IMR-90 (cell line): ENCODE measurements at regions not wholly inside any gene's neighbourhood (a gene's known extent, or its start where the extent isn't known, plus 50 kb on each side); places are given as distances from the start of the nearest gene placed in this dataset.
A peak's percentile ranks its signal among the peaks of the same experiment; 100 is the strongest.

Source experiments
- ATAC-seq: fragments of 200-7000 bp; cut with Tn5 transposase; 2 replicates; pipeline ENCODE4 v1.9.1; 2020; ENCODE audit warnings: low read depth, mild to moderate bottlenecking, moderate library complexity
- BruUV-seq: library from RNA; stranded (reverse); fragments of 400-500 nt; replicated peaks from 2 replicates; lab custom pipeline; 2021; lab: Mats Ljungman, UMichigan
- CTCF ChIA-PET: fragments of 300-600 bp; formaldehyde crosslinking; extraction: SDS; loops from one replicate; lab custom pipeline; 2021; ENCODE audit warnings: antibody characterized with exemption; lab: Yijun Ruan, JAX
- POLR2A ChIA-PET: fragments of 300-600 bp; sonication (Branson Sonifier 250); formaldehyde crosslinking; loops from one replicate; lab custom pipeline; 2022; ENCODE audit warnings: antibody characterized with exemption; ENCODE audit not compliant: unreplicated experiment; lab: Charles Lee
- DNase-seq: peaks from one replicate; pipeline ENCODE4 v3.0.0; 2013
- H2AFZ ChIP-seq: replicated peaks from 2 replicates; pipeline ENCODE3; 2013; ENCODE audit warnings: low read length, mild to moderate bottlenecking; ENCODE audit not compliant: poor library complexity
- H2AK5ac ChIP-seq: 2 replicates; pipeline ENCODE4 v1.6.1; 2013; ENCODE audit warnings: low read depth, low read length, inconsistent platforms
- H2AK9ac ChIP-seq: replicated peaks from 2 replicates; pipeline ENCODE3; 2013; ENCODE audit warnings: mild to moderate bottlenecking, low read depth, low read length, moderate library complexity; ENCODE audit not compliant: poor library complexity
- H2BK120ac ChIP-seq: 2 replicates; pipeline ENCODE4 v1.6.1; 2013; ENCODE audit warnings: low read depth, low read length, inconsistent platforms
- H2BK15ac ChIP-seq: 3 replicates; pipeline ENCODE4 v1.6.1; 2013; ENCODE audit warnings: low read depth, low read length, inconsistent platforms
- H2BK20ac ChIP-seq: 2 replicates; pipeline ENCODE4 v1.6.1; 2013; ENCODE audit warnings: low read depth, mild to moderate bottlenecking, inconsistent platforms, low read length, moderate library complexity
- H2BK5ac ChIP-seq: 2 replicates; pipeline ENCODE4 v1.6.1; 2013; ENCODE audit warnings: mild to moderate bottlenecking, low read depth, low read length, inconsistent platforms; ENCODE audit not compliant: poor library complexity, severe bottlenecking
- H3K14ac ChIP-seq: replicated peaks from 2 replicates; pipeline ENCODE4 v1.6.1; 2013; ENCODE audit warnings: low read depth, low read length, inconsistent platforms
- H3K18ac ChIP-seq: 2 replicates; pipeline ENCODE4 v1.6.1; 2013; ENCODE audit warnings: low read depth, low read length, control low read depth
- H3K23ac ChIP-seq: 2 replicates; pipeline ENCODE4 v1.6.1; 2013; ENCODE audit warnings: low read depth, low read length, inconsistent platforms
- H3K27ac ChIP-seq: 2 replicates; pipeline ENCODE4 v1.5.1; 2013; ENCODE audit warnings: mild to moderate bottlenecking, control low read depth, low read length; ENCODE audit not compliant: insufficient read depth
- H3K27me3 ChIP-seq: 2 replicates; pipeline ENCODE4 v1.6.1; 2013; ENCODE audit warnings: low read length; ENCODE audit not compliant: control insufficient read depth, insufficient read depth
- H3K36me3 ChIP-seq: 2 replicates; pipeline ENCODE4 v1.6.1; 2013; ENCODE audit warnings: low read length, mixed read lengths; ENCODE audit not compliant: control insufficient read depth, insufficient read depth
- H3K4ac ChIP-seq: 2 replicates; pipeline ENCODE4 v1.6.1; 2013; ENCODE audit warnings: low read depth, low read length, inconsistent platforms
- H3K4me1 ChIP-seq: 2 replicates; pipeline ENCODE4 v1.6.1; 2013; ENCODE audit warnings: low read length, mixed read lengths; ENCODE audit not compliant: control insufficient read depth, insufficient read depth
- H3K4me2 ChIP-seq: 2 replicates; pipeline ENCODE4 v1.6.1; 2013; ENCODE audit warnings: low read depth, mild to moderate bottlenecking, control low read depth, low read length, moderate library complexity
- H3K4me3 ChIP-seq: 2 replicates; pipeline ENCODE4 v1.5.1; 2013; ENCODE audit warnings: low read depth, mild to moderate bottlenecking, control low read depth, low read length, moderate library complexity; ENCODE audit not compliant: insufficient read depth
- H3K56ac ChIP-seq: 2 replicates; pipeline ENCODE4 v1.6.1; 2013; ENCODE audit warnings: low read length, inconsistent platforms; ENCODE audit not compliant: insufficient read depth; ENCODE audit errors: extremely low read depth
- H3K79me1 ChIP-seq, 2 experiments: 2 replicates each; pipeline ENCODE4 v1.6.1; 2013; ENCODE audit warnings: low read length in 2 of 2, inconsistent platforms in 1 of 2, low read depth in 1 of 2
- H3K9ac ChIP-seq: 2 replicates; pipeline ENCODE4 v1.6.1; 2013; ENCODE audit warnings: low read depth, low read length, control low read depth
- H3K9me1 ChIP-seq: 2 replicates; pipeline ENCODE4 v1.6.1; 2013; ENCODE audit warnings: low read length, inconsistent platforms; ENCODE audit not compliant: insufficient read depth
- H3K9me3 ChIP-seq: 2 replicates; pipeline ENCODE4 v1.6.1; 2013; ENCODE audit warnings: low read length; ENCODE audit not compliant: control insufficient read depth, insufficient read depth
- H4K20me1 ChIP-seq: 2 replicates; pipeline ENCODE4 v1.6.1; 2013; ENCODE audit warnings: low read length, inconsistent platforms; ENCODE audit not compliant: insufficient read depth
- H4K5ac ChIP-seq: 2 replicates; pipeline ENCODE4 v1.6.1; 2013; ENCODE audit warnings: mild to moderate bottlenecking, low read depth, low read length, control low read depth
- H4K8ac ChIP-seq, 2 experiments: 2 replicates each; pipeline ENCODE4 v1.6.1; 2013; ENCODE audit warnings: low read depth in 2 of 2, low read length in 2 of 2, control low read depth in 1 of 2, inconsistent platforms in 1 of 2
- H4K91ac ChIP-seq: 2 replicates; pipeline ENCODE4 v1.6.1; 2013; ENCODE audit warnings: low read depth, low read length, inconsistent platforms; ENCODE audit not compliant: insufficient read depth
- MAFK ChIP-seq: IDR thresholded peaks from 2 replicates; pipeline ENCODE4 v1.6.1; 2012; ENCODE audit warnings: low read depth, low read length, improper control_type of control experiment
- POLR2A ChIP-seq: IDR thresholded peaks from 2 replicates; pipeline ENCODE4 v1.6.1; 2012; ENCODE audit warnings: mild to moderate bottlenecking, low read depth, low read length
- WGBS, 2 experiments: methylation state at CpG; one replicate each; pipeline versions ENCODE4 v1.1.5 to v1.1.7; 2013; ENCODE audit warnings: missing lambda C conversion rate in 2 of 2; ENCODE audit not compliant: insufficient read length in 1 of 2; ENCODE audit errors: extremely low coverage in 2 of 2; 5-methylcytosine and 5-hydroxymethylcytosine counted together
- dilution Hi-C: fragments of 300-500 bp; cut with HindIII; formaldehyde crosslinking; loops from one replicate; pipeline ENCODE4 v1.14.3; 2018; ENCODE audit warnings: low sequenced_read_pairs; ENCODE audit not compliant: unreplicated experiment
- in situ Hi-C: fragments of 300-500 bp; cut with MboI; formaldehyde crosslinking; loops from 3 replicates; pipeline ENCODE4 v1.14.3; 2019; ENCODE audit warnings: low sequenced_read_pairs, inconsistent platforms, mixed read lengths
- intact Hi-C: fragments of 100-400 bp; cut with micrococcal nuclease; formaldehyde crosslinking; loops from 2 replicates; pipeline ENCODE4 v1.10.0; 2022

- Histone ChIP-seq H4K8ac (peak overlapping the region; percentile 57 to 61; a peak in 2 of 4 replicates), H3K9ac (peak overlapping the region; percentile 43; the same call in 1 of the 2 replicates), H3K27ac (no peak overlapping the region), H3K9me3 (no peaks in the 10 kb centered on the region), H3K4ac (peak overlapping the region; percentile 94; the same call in 1 of the 2 replicates), H3K9me1 (peaks cover 2% of the 10 kb centered on the region; the same call in 1 of the 2 replicates), H3K4me2 (peak overlapping the region; percentile 13; the same call in 1 of the 2 replicates), H4K5ac (no peak overlapping the region), H2BK120ac (peak overlapping the region; percentile 97), H2BK15ac (no peak overlapping the region; the same call in 2 of the 3 replicates), H3K79me1 (no peaks in the 10 kb centered on the region), H2AK9ac (no peak overlapping the region), H3K4me3 (no peak overlapping the region), H3K18ac (peak overlapping the region; percentile 60; the same call in 1 of the 2 replicates), H4K20me1 (no peaks in the 10 kb centered on the region), H3K36me3 (no peaks in the 10 kb centered on the region), H2BK20ac (peak overlapping the region; percentile 95; the same call in 1 of the 2 replicates), H3K14ac (no peak overlapping the region; the same call in 1 of the 2 replicates), H2BK5ac (peak overlapping the region; percentile 91), H3K56ac (no peak overlapping the region), H3K23ac (peak overlapping the region; percentile 53; the same call in 1 of the 2 replicates), H2AFZ (no peak overlapping the region), H2AK5ac (no peak overlapping the region), H3K4me1 (peaks cover 14% of the 10 kb centered on the region), H4K91ac (peak overlapping the region; percentile 96; the same call in 1 of the 2 replicates), H3K27me3 (no peaks in the 10 kb centered on the region)
- ChIA-PET CTCF (interaction anchor here (0.5 kb wide), 1 partner anchor 65 kb away, joined by 6 read pairs; no protein-coding TSS in a partner anchor), POLR2A (no interaction called here)
- TF ChIP-seq MAFK (no peak), POLR2A (no peak)
- intact Hi-C loops = loop anchor here (5.0 kb wide), 1 partner anchor 273 kb away; no protein-coding TSS in a partner anchor
- no CpG with 5 or more reads among the region's 1 CpG for WGBS, 2 experiments
- dilution Hi-C loops = no loop called here
- in situ Hi-C loops = loop anchor here (10.0 kb wide), 1 partner anchor 205 kb away; no protein-coding TSS in a partner anchor
- no TSS peak for BruUV-seq
- no peak for ATAC-seq
- no peak for DNase-seq
These were observed 210.6 kb downstream of the HLX start for GRCh38 chr1:221089803-221090202.
